Thyroid gland (tissue), 4 donors: ENCODE measurements at regions not wholly inside any gene's neighbourhood (a gene's known extent, or its start where the extent isn't known, plus 50 kb on each side); places are given as distances from the start of the nearest gene placed in this dataset.

Source experiments
- DNase-seq, 2 donors: peaks; one replicate each; pipeline ENCODE4 v3.0.0-alpha.2; 2019
- H3K27ac ChIP-seq, 3 donors: fragments of 200-600 bp; sonication (generic); 1 replicate in 2 of 3; 2 replicates in 1 of 3; pipeline ENCODE4 v1.5.1; 2016 to 2019; ENCODE audit warnings: mild to moderate bottlenecking in 1 of 3, moderate library complexity in 1 of 3
- H3K27me3 ChIP-seq: fragments of 200-600 bp; sonication (generic); one replicate; pipeline ENCODE4 v1.5.1; 2019
- H3K36me3 ChIP-seq, 2 donors: fragments of 200-600 bp; sonication (generic); one replicate each; pipeline ENCODE4 v1.5.1; 2016 to 2019
- H3K4me1 ChIP-seq, 2 donors: fragments of 200-600 bp; sonication (generic); one replicate each; pipeline ENCODE4 v1.5.1; 2017 to 2019
- H3K4me3 ChIP-seq, 3 donors: fragments of 200-600 bp; sonication (generic); replicated peaks in 1 of 3; 1 replicate in 2 of 3; 2 replicates in 1 of 3; pipeline ENCODE4 v1.5.1; 2016; ENCODE audit warnings: mild to moderate bottlenecking in 1 of 3
- H3K9me3 ChIP-seq: fragments of 200-600 bp; sonication (generic); one replicate; pipeline ENCODE4 v1.5.1; 2017
- CTCF ChIP-seq, 6 experiments: fragments of 200-600 bp in 3 of 6; fragments of 450-650 bp in 3 of 6; sonication (generic) in 3 of 6; IDR thresholded peaks; one replicate each; pipeline ENCODE4 v1.5.1; 2016 to 2019; ENCODE audit warnings: antibody characterized with exemption in 6 of 6, mild to moderate bottlenecking in 2 of 6, inconsistent platforms in 1 of 6, moderate library complexity in 1 of 6
- POLR2A ChIP-seq, 2 donors: fragments of 450-650 bp; IDR thresholded peaks; one replicate each; pipeline ENCODE4 v1.6.1; 2017; ENCODE audit warnings: antibody characterized with exemption in 2 of 2, mild to moderate bottlenecking in 2 of 2, moderate library complexity in 1 of 2
- WGBS, 2 donors: methylation state at CpG; one replicate each; pipeline ENCODE4 v1.1.5; 2017; 5-methylcytosine and 5-hydroxymethylcytosine counted together
- intact Hi-C: fragments of 100-400 bp; cut with DNase I; formaldehyde crosslinking; loops from one replicate; pipeline ENCODE4 v1.15.1; 2023

- no peaks in the 10 kb centered on the region for H3K27me3 ChIP-seq
- no peak for TF ChIP-seq POLR2A (IDR thresholded peaks at IDR 0.05)
- no peak for TF ChIP-seq CTCF (IDR thresholded peaks at IDR 0.05)
- H3K36me3 ChIP-seq: no peaks in the 10 kb centered on the region
- no peak overlapping the region for H3K27ac ChIP-seq
- DNase-seq: no peak
- intact Hi-C loops: no loop called here
- 81 to 87% methylated on average over 6 of the region's 6 CpGs for WGBS, 2 donors
- no peaks in the 10 kb centered on the region for H3K9me3 ChIP-seq
- H3K4me1 ChIP-seq: no peaks in the 10 kb centered on the region
- no peak overlapping the region for H3K4me3 ChIP-seq
Observed at GRCh38 chr2:33859176-33859575, 260.1 kb upstream of the FAM98A start.

- H3K9me3 ChIP-seq: no peaks in the 10 kb centered on the region
- H3K4me3 ChIP-seq: no peak overlapping the region
- WGBS, 2 donors: 91 to 96% methylated on average over 2 of the region's 2 CpGs
- no peak for TF ChIP-seq POLR2A (IDR thresholded peaks at IDR 0.05)
- no peak for TF ChIP-seq CTCF (IDR thresholded peaks at IDR 0.05)
- H3K4me1 ChIP-seq: no peaks in the 10 kb centered on the region
- intact Hi-C loops: no loop called here
- no peaks in the 10 kb centered on the region for H3K27me3 ChIP-seq
- no peaks in the 10 kb centered on the region for H3K36me3 ChIP-seq
- no peak for DNase-seq
- H3K27ac ChIP-seq: no peak overlapping the region
Observed at GRCh38 chr2:33848486-33848885, 249.4 kb upstream of the FAM98A start.

GRCh38 chr2:33839791-33840190, 240.7 kb upstream of the FAM98A start:
- Histone ChIP-seq H3K9me3 (no peaks in the 10 kb centered on the region), H3K4me1 (no peaks in the 10 kb centered on the region), H3K36me3 (no peaks in the 10 kb centered on the region), H3K27me3 (no peaks in the 10 kb centered on the region), H3K27ac (no peak overlapping the region), H3K4me3 (no peak overlapping the region)
- TF ChIP-seq POLR2A (IDR thresholded peaks at IDR 0.05) (no peak), CTCF (IDR thresholded peaks at IDR 0.05) (no peak)
- WGBS, 2 donors: 90 to 91% methylated on average over 7 of the region's 7 CpGs
- intact Hi-C loops: no loop called here
- DNase-seq: no peak

GRCh38 chr2:33836628-33837027, 237.5 kb upstream of the FAM98A start:
- intact Hi-C loops: no loop called here
- Histone ChIP-seq H3K27ac (no peak overlapping the region), H3K4me3 (no peak overlapping the region), H3K36me3 (no peaks in the 10 kb centered on the region), H3K9me3 (no peaks in the 10 kb centered on the region), H3K4me1 (no peaks in the 10 kb centered on the region), H3K27me3 (no peaks in the 10 kb centered on the region)
- TF ChIP-seq CTCF (IDR thresholded peaks at IDR 0.05): no peak
- TF ChIP-seq POLR2A (IDR thresholded peaks at IDR 0.05): no peak
- DNase-seq: no peak
- 95 to 97% methylated on average over 5 of the region's 5 CpGs for WGBS, 2 donors

- no peak for DNase-seq
- intact Hi-C loops: no loop called here
- H3K4me3 ChIP-seq: no peak overlapping the region
- H3K9me3 ChIP-seq: no peaks in the 10 kb centered on the region
- H3K4me1 ChIP-seq: no peaks in the 10 kb centered on the region
- no peak overlapping the region for H3K27ac ChIP-seq
- no peaks in the 10 kb centered on the region for H3K36me3 ChIP-seq
- no peak for TF ChIP-seq CTCF (IDR thresholded peaks at IDR 0.05)
- TF ChIP-seq POLR2A (IDR thresholded peaks at IDR 0.05): no peak
- no peaks in the 10 kb centered on the region for H3K27me3 ChIP-seq
- 85 to 86% methylated on average over 1 of the region's 1 CpG for WGBS, 2 donors
Observed at GRCh38 chr2:33835911-33836310, 236.8 kb upstream of the FAM98A start.
